Mesothelial cell of epicardium (in vitro differentiated cells): ENCODE measurements at regions not wholly inside any gene's neighbourhood (a gene's known extent, or its start where the extent isn't known, plus 50 kb on each side); places are given as distances from the start of the nearest gene placed in this dataset.

Source experiments
- DNase-seq, 2 experiments: peaks; one replicate each; pipeline ENCODE4 v3.0.0; 2021; ENCODE audit warnings: low spot score in 2 of 2; ENCODE audit not compliant: unreplicated experiment in 2 of 2
- H3K27ac Mint-ChIP-seq: 2 replicates; pipeline ENCODE4 v1.8.0; 2021; ENCODE audit warnings: mixed read lengths
- H3K27me3 Mint-ChIP-seq: 2 replicates; pipeline ENCODE4 v1.8.0; 2021; ENCODE audit warnings: low read depth, mixed read lengths
- H3K36me3 Mint-ChIP-seq: 2 replicates; pipeline ENCODE4 v1.8.0; 2021; ENCODE audit warnings: mixed read lengths
- H3K4me1 Mint-ChIP-seq: 2 replicates; pipeline ENCODE4 v1.8.0; 2021; ENCODE audit warnings: mixed read lengths
- H3K4me3 Mint-ChIP-seq: 2 replicates; pipeline ENCODE4 v1.8.0; 2021; ENCODE audit warnings: mild to moderate bottlenecking, moderate library complexity, mixed read lengths
- H3K9me3 Mint-ChIP-seq: 2 replicates; pipeline ENCODE4 v1.8.0; 2021; ENCODE audit warnings: mixed read lengths
- CTCF ChIP-seq: fragments of 200-600 bp; sonication (generic); IDR thresholded peaks from one replicate; pipeline ENCODE4 v1.5.0; 2021; ENCODE audit warnings: antibody characterized with exemption; ENCODE audit not compliant: unreplicated experiment

GRCh38 chr11:100619484-100619883, 67.6 kb upstream of the ARHGAP42 start:
- no peak for DNase-seq
- TF ChIP-seq CTCF = no peak
- Mint-ChIP-seq H3K27ac (no peak overlapping the region), H3K4me1 (peaks cover 3% of the 10 kb centered on the region), H3K9me3 (peaks cover 28% of the 10 kb centered on the region), H3K27me3 (no peaks in the 10 kb centered on the region), H3K4me3 (no peak overlapping the region), H3K36me3 (peaks cover 5% of the 10 kb centered on the region)

GRCh38 chr11:100622404-100622803, 64.7 kb upstream of the ARHGAP42 start:
- Mint-ChIP-seq H3K4me1 (peaks cover 6% of the 10 kb centered on the region), H3K27ac (no peak overlapping the region), H3K27me3 (no peaks in the 10 kb centered on the region), H3K4me3 (no peak overlapping the region), H3K9me3 (peaks cover 23% of the 10 kb centered on the region), H3K36me3 (peaks cover 5% of the 10 kb centered on the region)
- DNase-seq = no peak
- no peak for TF ChIP-seq CTCF

GRCh38 chr11:100624346-100624745, 62.7 kb upstream of the ARHGAP42 start:
- H3K27ac Mint-ChIP-seq = no peak overlapping the region
- no peak for TF ChIP-seq CTCF
- peaks cover 5% of the 10 kb centered on the region for H3K36me3 Mint-ChIP-seq
- peaks cover 23% of the 10 kb centered on the region for H3K9me3 Mint-ChIP-seq
- no peak overlapping the region for H3K4me3 Mint-ChIP-seq
- DNase-seq = no peak
- H3K4me1 Mint-ChIP-seq = peaks cover 5% of the 10 kb centered on the region
- no peaks in the 10 kb centered on the region for H3K27me3 Mint-ChIP-seq

- no peaks in the 10 kb centered on the region for H3K27me3 Mint-ChIP-seq
- no peak overlapping the region for H3K4me3 Mint-ChIP-seq
- no peak for DNase-seq
- no peak for TF ChIP-seq CTCF
- H3K4me1 Mint-ChIP-seq = peaks cover 3% of the 10 kb centered on the region
- peaks cover 5% of the 10 kb centered on the region for H3K36me3 Mint-ChIP-seq
- no peak overlapping the region for H3K27ac Mint-ChIP-seq
- peaks cover 23% of the 10 kb centered on the region for H3K9me3 Mint-ChIP-seq
Measured at GRCh38 chr11:100625041-100625440, 62.0 kb upstream of the ARHGAP42 start.

GRCh38 chr11:100629671-100630070, 57.4 kb upstream of the ARHGAP42 start:
- no peaks in the 10 kb centered on the region for H3K27me3 Mint-ChIP-seq
- no peaks in the 10 kb centered on the region for H3K36me3 Mint-ChIP-seq

More at GRCh38 chr11:100629671-100630070, 57.4 kb upstream of the ARHGAP42 start:
- no peak for DNase-seq
- TF ChIP-seq CTCF = no peak
- no peaks in the 10 kb centered on the region for H3K9me3 Mint-ChIP-seq
- H3K4me1 Mint-ChIP-seq = peaks cover 16% of the 10 kb centered on the region
- H3K27ac Mint-ChIP-seq = no peak overlapping the region
- H3K4me3 Mint-ChIP-seq = no peak overlapping the region
